ENCODE measurements at regions not wholly inside any gene's neighbourhood (a gene's known extent, or its start where the extent isn't known, plus 50 kb on each side); places are given as distances from the start of the nearest gene placed in this dataset.
"Not testable (repeated sequence)": the region's sequence is repeated elsewhere in the genome, so short reads cannot be mapped to it uniquely, and the experiment has no call there.

- no peak for TF ChIP-seq CTCF (IDR thresholded peaks at IDR 0.05; ENCODE audit: low read depth, low read length)
- no peak overlapping the region for H3K4me3 ChIP-seq (ENCODE audit: low read depth, low read length)
Measured at GRCh38 chr4:75422998-75423397, 91.2 kb downstream of the RCHY1 start.

- no peak for TF ChIP-seq CTCF (IDR thresholded peaks at IDR 0.05; ENCODE audit: low read depth, low read length)
- H3K4me3 ChIP-seq (ENCODE audit: low read depth, low read length), result no peak overlapping the region
Measured at GRCh38 chr4:75412746-75413145, 101.5 kb downstream of the RCHY1 start.

GRCh38 chr4:75398501-75398900, 115.7 kb downstream of the RCHY1 start:
- TF ChIP-seq CTCF (IDR thresholded peaks at IDR 0.05; ENCODE audit: low read depth, low read length), result no peak
- H3K4me3 ChIP-seq (ENCODE audit: low read depth, low read length), result no peak overlapping the region

- no peak for TF ChIP-seq CTCF (IDR thresholded peaks at IDR 0.05; ENCODE audit: low read depth, low read length)
- H3K4me3 ChIP-seq (ENCODE audit: low read depth, low read length), result no peak overlapping the region
Measured at GRCh38 chr4:75391489-75392166, 122.6 kb downstream of the RCHY1 start.

GRCh38 chr4:75386426-75386825, 127.8 kb downstream of the RCHY1 start:
- not testable (repeated sequence) for H3K4me3 ChIP-seq (ENCODE audit: low read depth, low read length)

- no peak overlapping the region for H3K4me3 ChIP-seq (ENCODE audit: low read depth, low read length)
- TF ChIP-seq CTCF (IDR thresholded peaks at IDR 0.05; ENCODE audit: low read depth, low read length), result no peak
Measured at GRCh38 chr4:75385106-75385505, 129.1 kb downstream of the RCHY1 start.

- H3K4me3 ChIP-seq (ENCODE audit: low read depth, low read length), result no peak overlapping the region
- no peak for TF ChIP-seq CTCF (IDR thresholded peaks at IDR 0.05; ENCODE audit: low read depth, low read length)
Measured at GRCh38 chr4:75376543-75376942, 137.7 kb downstream of the RCHY1 start.

- no peak for TF ChIP-seq CTCF (IDR thresholded peaks at IDR 0.05; ENCODE audit: low read depth, low read length)
- no peak overlapping the region for H3K4me3 ChIP-seq (ENCODE audit: low read depth, low read length)
Measured at GRCh38 chr4:75371915-75372314, 142.3 kb downstream of the RCHY1 start.
